DOHH2 (cell line): ENCODE measurements at regions not wholly inside any gene's neighbourhood (a gene's known extent, or its start where the extent isn't known, plus 50 kb on each side); places are given as distances from the start of the nearest gene placed in this dataset.

Source experiments
- EZH2phosphoT487 ChIP-seq: fragments of 200-600 bp; sonication (generic); IDR thresholded peaks from 2 replicates; pipeline ENCODE4 v1.6.1; 2017; ENCODE audit warnings: borderline replicate concordance, mild to moderate bottlenecking, antibody characterized with exemption, low read length, moderate library complexity, mixed read lengths
- TF ChIP-seq, protein P1 (sequence below): fragments of 200-600 bp; sonication (generic); IDR thresholded peaks from one replicate; pipeline ENCODE4 v1.5.1; 2014; ENCODE audit warnings: antibody characterized with exemption, mild to moderate bottlenecking, low read depth, low read length; ENCODE audit not compliant: poor library complexity, severe bottlenecking

- TF ChIP-seq, protein P1, sequence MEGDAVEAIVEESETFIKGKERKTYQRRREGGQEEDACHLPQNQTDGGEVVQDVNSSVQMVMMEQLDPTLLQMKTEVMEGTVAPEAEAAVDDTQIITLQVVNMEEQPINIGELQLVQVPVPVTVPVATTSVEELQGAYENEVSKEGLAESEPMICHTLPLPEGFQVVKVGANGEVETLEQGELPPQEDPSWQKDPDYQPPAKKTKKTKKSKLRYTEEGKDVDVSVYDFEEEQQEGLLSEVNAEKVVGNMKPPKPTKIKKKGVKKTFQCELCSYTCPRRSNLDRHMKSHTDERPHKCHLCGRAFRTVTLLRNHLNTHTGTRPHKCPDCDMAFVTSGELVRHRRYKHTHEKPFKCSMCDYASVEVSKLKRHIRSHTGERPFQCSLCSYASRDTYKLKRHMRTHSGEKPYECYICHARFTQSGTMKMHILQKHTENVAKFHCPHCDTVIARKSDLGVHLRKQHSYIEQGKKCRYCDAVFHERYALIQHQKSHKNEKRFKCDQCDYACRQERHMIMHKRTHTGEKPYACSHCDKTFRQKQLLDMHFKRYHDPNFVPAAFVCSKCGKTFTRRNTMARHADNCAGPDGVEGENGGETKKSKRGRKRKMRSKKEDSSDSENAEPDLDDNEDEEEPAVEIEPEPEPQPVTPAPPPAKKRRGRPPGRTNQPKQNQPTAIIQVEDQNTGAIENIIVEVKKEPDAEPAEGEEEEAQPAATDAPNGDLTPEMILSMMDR = no peak
- TF ChIP-seq EZH2phosphoT487 = no peak
Observed at GRCh38 chrX:46070421-46070820, 474.8 kb downstream of the ZNF674 start.
